ENCODE measurements at regions not wholly inside any gene's neighbourhood (a gene's known extent, or its start where the extent isn't known, plus 50 kb on each side); places are given as distances from the start of the nearest gene placed in this dataset.

- no peak for TF ChIP-seq CTCF (conservative IDR thresholded peaks at IDR 0.05; ENCODE audit: low read depth in 2 of 2)
- TF ChIP-seq POLR2AphosphoS5 (IDR thresholded peaks at IDR 0.05; ENCODE audit: low read depth), result no peak
- no peak for TF ChIP-seq EZH2 (IDR thresholded peaks at IDR 0.05; ENCODE audit: low read depth, unreplicated experiment)
- TF ChIP-seq JUNB (IDR thresholded peaks at IDR 0.05; ENCODE audit: unreplicated experiment), result no peak
- no peak for TF ChIP-seq ETS1 (IDR thresholded peaks at IDR 0.05)
- TF ChIP-seq REST (IDR thresholded peaks at IDR 0.05; ENCODE audit: unreplicated experiment), result no peak
- TF ChIP-seq EZH2phosphoT487 (IDR thresholded peaks at IDR 0.05; ENCODE audit: unreplicated experiment), result no peak
- no peak for TF ChIP-seq ZNF114 (CRISPR knock-in tag; IDR thresholded peaks at IDR 0.05)
- no peak for TF ChIP-seq NANOG (IDR thresholded peaks at IDR 0.05; ENCODE audit: borderline replicate concordance)
- no peak for TF ChIP-seq CREB1 (CRISPR knock-in tag; IDR thresholded peaks at IDR 0.05; ENCODE audit: low read depth)
- TF ChIP-seq ZNF331 (CRISPR knock-in tag; IDR thresholded peaks at IDR 0.05; ENCODE audit: low read depth), result no peak
- TF ChIP-seq ZNF462 (CRISPR knock-in tag; IDR thresholded peaks at IDR 0.05), result no peak
These were observed 55.1 kb upstream of the LMO2 start for GRCh38 chr11:33946930-33947329.
